ENCODE measurements at regions not wholly inside any gene's neighbourhood (a gene's known extent, or its start where the extent isn't known, plus 50 kb on each side); places are given as distances from the start of the nearest gene placed in this dataset.

GRCh38 chr1:219276049-219276738, 102.5 kb downstream of the LYPLAL1 start:
- TF ChIP-seq, protein P1, sequence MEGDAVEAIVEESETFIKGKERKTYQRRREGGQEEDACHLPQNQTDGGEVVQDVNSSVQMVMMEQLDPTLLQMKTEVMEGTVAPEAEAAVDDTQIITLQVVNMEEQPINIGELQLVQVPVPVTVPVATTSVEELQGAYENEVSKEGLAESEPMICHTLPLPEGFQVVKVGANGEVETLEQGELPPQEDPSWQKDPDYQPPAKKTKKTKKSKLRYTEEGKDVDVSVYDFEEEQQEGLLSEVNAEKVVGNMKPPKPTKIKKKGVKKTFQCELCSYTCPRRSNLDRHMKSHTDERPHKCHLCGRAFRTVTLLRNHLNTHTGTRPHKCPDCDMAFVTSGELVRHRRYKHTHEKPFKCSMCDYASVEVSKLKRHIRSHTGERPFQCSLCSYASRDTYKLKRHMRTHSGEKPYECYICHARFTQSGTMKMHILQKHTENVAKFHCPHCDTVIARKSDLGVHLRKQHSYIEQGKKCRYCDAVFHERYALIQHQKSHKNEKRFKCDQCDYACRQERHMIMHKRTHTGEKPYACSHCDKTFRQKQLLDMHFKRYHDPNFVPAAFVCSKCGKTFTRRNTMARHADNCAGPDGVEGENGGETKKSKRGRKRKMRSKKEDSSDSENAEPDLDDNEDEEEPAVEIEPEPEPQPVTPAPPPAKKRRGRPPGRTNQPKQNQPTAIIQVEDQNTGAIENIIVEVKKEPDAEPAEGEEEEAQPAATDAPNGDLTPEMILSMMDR (conservative IDR thresholded peaks at IDR 0.05; ENCODE audit: low read length) = no peak
- no peak for TF ChIP-seq EZH2phosphoT487 (IDR thresholded peaks at IDR 0.05; ENCODE audit: borderline replicate concordance)
